Esophagus muscularis mucosa (tissue), 4 donors: ENCODE measurements at regions not wholly inside any gene's neighbourhood (a gene's known extent, or its start where the extent isn't known, plus 50 kb on each side); places are given as distances from the start of the nearest gene placed in this dataset.
"Not testable (repeated sequence)": the region's sequence is repeated elsewhere in the genome, so short reads cannot be mapped to it uniquely, and the experiment has no call there.

Experiments
- DNase-seq: peaks from one replicate; pipeline ENCODE4 v3.0.0-alpha.2; 2017; ENCODE audit errors: extremely low spot score
- H3K27ac ChIP-seq, 4 donors: fragments of 200-600 bp; sonication (generic); replicated peaks in 1 of 4; 1 replicate in 3 of 4; 2 replicates in 1 of 4; pipeline ENCODE4 v1.5.1; 2016 to 2019; ENCODE audit warnings: mild to moderate bottlenecking in 1 of 4
- H3K27me3 ChIP-seq, 4 donors: fragments of 200-600 bp; sonication (generic); one replicate each; pipeline versions ENCODE4 v1.5.1 to v1.6.0; 2016 to 2019
- H3K36me3 ChIP-seq, 4 donors: fragments of 200-600 bp; sonication (generic); one replicate each; pipeline ENCODE4 v1.5.1; 2016 to 2019
- H3K4me1 ChIP-seq, 4 donors: fragments of 200-600 bp; sonication (generic); one replicate each; pipeline ENCODE4 v1.5.1; 2016 to 2019
- H3K4me3 ChIP-seq, 4 donors: fragments of 200-600 bp; sonication (generic); 1 replicate in 2 of 4; 2 replicates in 2 of 4; pipeline ENCODE4 v1.5.1; 2016 to 2019; ENCODE audit warnings: mild to moderate bottlenecking in 4 of 4, moderate library complexity in 1 of 4
- H3K9me3 ChIP-seq, 4 donors: fragments of 200-600 bp; sonication (generic); 1 replicate in 3 of 4; 2 replicates in 1 of 4; pipeline ENCODE4 v1.5.1; 2016 to 2019
- EP300 ChIP-seq: sonication (generic); formaldehyde crosslinking; IDR thresholded peaks from one replicate; pipeline ENCODE4 v1.6.1; 2017; ENCODE audit warnings: antibody characterized with exemption
- POLR2A ChIP-seq: fragments of 450-650 bp; IDR thresholded peaks from one replicate; pipeline ENCODE4 v1.6.1; 2017; ENCODE audit warnings: antibody characterized with exemption, moderate library complexity, mild to moderate bottlenecking, low read depth
- POLR2AphosphoS5 ChIP-seq, 2 donors: sonication (generic); formaldehyde crosslinking; IDR thresholded peaks; one replicate each; pipeline ENCODE4 v1.6.1; 2017; ENCODE audit warnings: antibody characterized with exemption in 2 of 2
- WGBS: methylation state at CpG from one replicate; pipeline ENCODE4 v1.1.5; 2018; 5-methylcytosine and 5-hydroxymethylcytosine counted together
- intact Hi-C: fragments of 100-400 bp; cut with DNase I; formaldehyde crosslinking; loops from one replicate; pipeline ENCODE4 v1.15.1; 2023
- TF ChIP-seq, protein P1 (sequence below), 3 experiments: fragments of 200-600 bp in 2 of 3; fragments of 450-650 bp in 1 of 3; sonication (generic) in 2 of 3; IDR thresholded peaks; one replicate each; pipeline ENCODE4 v1.5.1; 2017 to 2019; ENCODE audit warnings: antibody characterized with exemption in 3 of 3, mild to moderate bottlenecking in 2 of 3, moderate library complexity in 1 of 3

DNA sequence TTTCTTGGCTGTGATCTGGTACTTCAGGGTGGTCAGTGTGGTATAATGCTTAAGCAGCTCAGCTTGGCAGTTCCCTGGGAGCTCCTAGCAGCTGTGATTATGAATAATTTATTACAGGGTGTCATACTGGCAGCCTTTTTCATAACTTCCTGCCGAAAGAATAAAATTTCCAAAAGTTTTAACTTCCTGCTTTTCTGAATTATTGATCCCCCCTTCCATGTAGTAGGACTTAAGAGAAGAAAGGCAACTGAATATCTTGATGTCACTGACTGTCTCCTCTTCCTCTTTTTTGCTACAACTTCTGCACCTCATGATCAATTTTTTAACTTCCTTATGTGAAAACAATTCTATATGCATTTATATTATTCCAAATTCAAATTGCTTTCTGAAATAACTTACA lies 74.3 kb upstream of the SPEF2 start:
- intact Hi-C loops: no loop called here
- Histone ChIP-seq H3K27ac (no peak overlapping the region), H3K9me3 (no peaks in the 10 kb centered on the region), H3K36me3 (no peaks in the 10 kb centered on the region), H3K4me3 (no peak overlapping the region), H3K27me3 (peaks cover 0 to 4% (median 0%) of the 10 kb centered on the region in 4 donors), H3K4me1 (no peaks in the 10 kb centered on the region)
- TF ChIP-seq POLR2A: no peak
- TF ChIP-seq POLR2AphosphoS5 (IDR thresholded peaks at IDR 0.05): no peak
- TF ChIP-seq, protein P1, sequence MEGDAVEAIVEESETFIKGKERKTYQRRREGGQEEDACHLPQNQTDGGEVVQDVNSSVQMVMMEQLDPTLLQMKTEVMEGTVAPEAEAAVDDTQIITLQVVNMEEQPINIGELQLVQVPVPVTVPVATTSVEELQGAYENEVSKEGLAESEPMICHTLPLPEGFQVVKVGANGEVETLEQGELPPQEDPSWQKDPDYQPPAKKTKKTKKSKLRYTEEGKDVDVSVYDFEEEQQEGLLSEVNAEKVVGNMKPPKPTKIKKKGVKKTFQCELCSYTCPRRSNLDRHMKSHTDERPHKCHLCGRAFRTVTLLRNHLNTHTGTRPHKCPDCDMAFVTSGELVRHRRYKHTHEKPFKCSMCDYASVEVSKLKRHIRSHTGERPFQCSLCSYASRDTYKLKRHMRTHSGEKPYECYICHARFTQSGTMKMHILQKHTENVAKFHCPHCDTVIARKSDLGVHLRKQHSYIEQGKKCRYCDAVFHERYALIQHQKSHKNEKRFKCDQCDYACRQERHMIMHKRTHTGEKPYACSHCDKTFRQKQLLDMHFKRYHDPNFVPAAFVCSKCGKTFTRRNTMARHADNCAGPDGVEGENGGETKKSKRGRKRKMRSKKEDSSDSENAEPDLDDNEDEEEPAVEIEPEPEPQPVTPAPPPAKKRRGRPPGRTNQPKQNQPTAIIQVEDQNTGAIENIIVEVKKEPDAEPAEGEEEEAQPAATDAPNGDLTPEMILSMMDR (IDR thresholded peaks at IDR 0.05): no peak
- TF ChIP-seq EP300: no peak
- DNase-seq: no peak
- 40% methylated on average over 1 of the region's 1 CpG for WGBS

DNA sequence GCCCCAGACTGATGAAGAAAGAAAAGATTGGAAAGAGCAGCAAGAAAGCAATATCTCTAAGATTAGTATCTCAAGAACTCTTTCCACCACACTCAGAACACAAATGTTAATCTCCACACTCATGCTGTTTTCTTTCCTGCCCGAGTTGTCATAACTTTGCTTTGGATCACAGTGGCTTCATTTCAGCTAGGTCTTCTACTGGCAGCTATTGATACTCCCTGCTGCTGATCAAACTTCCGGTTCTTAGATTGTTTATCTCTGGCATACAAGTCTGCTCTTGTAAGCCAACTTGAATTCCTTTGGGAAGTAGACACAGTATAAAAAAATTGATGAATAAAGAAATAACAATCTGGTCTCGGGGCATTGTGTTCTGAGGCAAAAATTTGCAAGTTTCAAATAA lies 77.7 kb upstream of the SPEF2 start:
- Histone ChIP-seq H3K4me3 (no peak overlapping the region), H3K27ac (no peak overlapping the region), H3K4me1 (no peaks in the 10 kb centered on the region), H3K9me3 (no peaks in the 10 kb centered on the region), H3K36me3 (no peaks in the 10 kb centered on the region), H3K27me3 (no peaks in the 10 kb centered on the region)
- no peak for TF ChIP-seq POLR2AphosphoS5 (IDR thresholded peaks at IDR 0.05)
- no peak for TF ChIP-seq EP300
- no peak for TF ChIP-seq POLR2A
- TF ChIP-seq, protein P1 (IDR thresholded peaks at IDR 0.05): no peak
- intact Hi-C loops: no loop called here
- no peak for DNase-seq
- WGBS: 61% methylated on average over 3 of the region's 3 CpGs

DNA sequence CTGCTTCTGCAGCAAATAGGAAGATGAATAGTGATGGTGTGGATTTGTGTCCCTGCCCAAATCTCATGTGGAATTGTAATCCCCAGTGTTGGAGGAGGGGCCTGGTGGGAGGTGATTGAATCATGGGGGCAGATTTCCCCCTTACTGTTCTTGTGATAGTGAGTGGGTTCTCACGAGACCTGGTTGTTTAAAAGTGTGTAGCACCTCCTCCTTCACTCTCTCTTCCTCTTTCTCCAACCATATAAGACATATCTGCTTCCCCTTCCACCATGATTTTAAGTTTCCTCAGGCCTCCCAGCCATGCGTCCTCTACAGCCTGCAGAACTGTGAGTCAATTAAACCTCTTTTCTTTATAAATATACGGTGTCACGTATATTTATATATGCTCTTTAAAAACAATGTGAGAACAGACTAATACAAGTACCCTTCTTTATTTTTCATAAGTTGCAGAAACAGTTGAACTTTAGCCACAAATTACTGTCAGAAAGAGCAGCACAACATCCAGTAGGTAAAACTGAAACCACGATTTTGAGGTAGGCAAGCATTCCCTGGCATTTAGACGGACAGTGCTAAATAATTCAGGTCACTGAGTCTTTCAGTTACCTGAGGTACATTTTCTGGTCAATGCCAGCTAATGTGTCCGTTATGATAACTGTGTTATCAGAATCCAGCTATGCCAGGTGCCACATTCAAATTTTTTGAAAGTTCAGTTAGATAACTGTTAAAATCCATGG lies 79.3 kb upstream of the SPEF2 start:
- intact Hi-C loops: no loop called here
- TF ChIP-seq EP300 (no peak), POLR2AphosphoS5 (IDR thresholded peaks at IDR 0.05) (no peak), POLR2A (no peak)
- TF ChIP-seq, protein P1 (IDR thresholded peaks at IDR 0.05): no peak
- Histone ChIP-seq H3K4me1 (no peaks in the 10 kb centered on the region), H3K36me3 (no peaks in the 10 kb centered on the region), H3K4me3 (no peak overlapping the region), H3K9me3 (no peaks in the 10 kb centered on the region), H3K27me3 (no peaks in the 10 kb centered on the region), H3K27ac (no peak overlapping the region)
- 64% methylated on average over 7 of the region's 7 CpGs for WGBS
- no peak for DNase-seq

DNA sequence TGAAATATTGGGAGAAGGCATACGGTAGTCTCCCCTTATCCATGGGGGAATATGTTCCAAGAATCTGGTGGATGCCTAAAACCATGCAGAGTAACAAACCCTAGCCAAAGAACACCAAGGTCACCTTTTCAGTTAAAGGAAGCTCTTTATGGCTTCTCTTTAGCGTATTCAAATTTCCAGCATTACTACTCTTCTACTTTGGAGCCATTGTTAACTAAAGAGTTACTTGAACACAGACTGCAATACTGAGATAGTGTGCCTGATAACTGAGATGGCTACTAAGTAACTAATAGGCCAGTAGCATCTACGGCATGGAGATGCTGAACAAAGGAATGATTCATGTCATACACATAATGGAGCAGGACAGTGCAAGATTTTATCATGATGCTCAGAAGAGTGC lies 84.5 kb upstream of the SPEF2 start:
- Histone ChIP-seq H3K4me1 (no peaks in the 10 kb centered on the region), H3K36me3 (no peaks in the 10 kb centered on the region), H3K27me3 (no peaks in the 10 kb centered on the region), H3K4me3 (no peak overlapping the region), H3K9me3 (no peaks in the 10 kb centered on the region), H3K27ac (no peak overlapping the region)
- intact Hi-C loops: no loop called here
- no peak for DNase-seq
- no peak for TF ChIP-seq POLR2AphosphoS5 (IDR thresholded peaks at IDR 0.05)
- WGBS: 93% methylated on average over 3 of the region's 3 CpGs

DNA sequence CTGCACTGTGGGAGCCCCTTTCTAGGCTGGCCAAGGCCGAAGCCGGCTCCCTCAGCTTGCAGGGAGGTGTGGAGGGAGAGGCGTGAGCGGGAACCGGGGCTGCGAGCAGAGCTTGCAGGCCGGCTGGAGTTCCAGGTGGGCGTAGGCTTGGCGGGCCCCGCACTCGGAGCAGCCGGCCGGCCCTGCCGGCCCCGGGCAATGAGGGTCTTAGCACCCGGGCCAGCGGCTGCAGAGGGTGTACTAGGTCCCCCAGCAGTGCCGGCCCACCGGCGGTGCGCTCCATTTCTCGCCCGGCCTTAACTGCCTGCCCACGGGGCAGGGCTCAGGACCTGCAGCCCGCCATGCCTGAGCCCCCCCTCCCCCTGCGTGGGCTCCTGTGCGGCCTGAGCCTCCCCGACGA lies 86.1 kb upstream of the SPEF2 start:
- H3K27ac ChIP-seq, H3K36me3 ChIP-seq, H3K4me3 ChIP-seq, intact Hi-C loops, DNase-seq, H3K27me3 ChIP-seq, H3K4me1 ChIP-seq, H3K9me3 ChIP-seq: not testable (repeated sequence)
- WGBS: no CpG with 5 or more reads among the region's 29 CpGs

DNA sequence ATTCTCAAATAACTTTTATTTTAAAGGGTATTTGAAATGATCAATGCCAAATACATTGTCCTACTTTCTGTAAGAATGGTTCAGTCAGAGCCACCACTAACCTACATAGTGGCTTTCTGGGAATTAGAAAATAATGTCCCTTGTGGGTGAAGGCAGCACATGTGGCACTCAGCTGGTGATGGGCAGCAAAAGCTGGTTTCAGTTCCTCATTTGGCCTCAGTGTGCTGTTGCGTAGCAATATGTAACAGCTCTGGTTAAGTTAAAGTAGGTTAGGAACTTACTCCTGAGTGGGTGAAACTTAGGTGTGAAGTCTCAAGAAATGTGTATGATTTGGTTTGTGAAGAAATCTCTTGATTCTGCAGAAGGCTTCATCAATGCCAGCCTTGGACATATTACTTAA lies 99.6 kb upstream of the SPEF2 start:
- intact Hi-C loops: no loop called here
- no peaks in the 10 kb centered on the region for H3K36me3 ChIP-seq
- H3K4me3 ChIP-seq: no peak overlapping the region
- no peaks in the 10 kb centered on the region for H3K27me3 ChIP-seq
- H3K9me3 ChIP-seq: peaks cover 0 to 11% (median 0%) of the 10 kb centered on the region in 4 donors
- TF ChIP-seq POLR2AphosphoS5 (IDR thresholded peaks at IDR 0.05) (no peak), POLR2A (no peak), EP300 (no peak)
- TF ChIP-seq, protein P1 (IDR thresholded peaks at IDR 0.05): no peak
- no peak for DNase-seq
- no peak overlapping the region for H3K27ac ChIP-seq
- WGBS: 75% methylated on average over 1 of the region's 1 CpG
- H3K4me1 ChIP-seq: no peaks in the 10 kb centered on the region
